HG02885 (cell line): ENCODE measurements at regions not wholly inside any gene's neighbourhood (a gene's known extent, or its start where the extent isn't known, plus 50 kb on each side); places are given as distances from the start of the nearest gene placed in this dataset.

Source experiments
- ATAC-seq: cut with Tn5 transposase; IDR thresholded peaks from one replicate; pipeline ENCODE4 v1.9.1; 2021; ENCODE audit warnings: mild to moderate bottlenecking; ENCODE audit not compliant: unreplicated experiment, poor library complexity

- no peak for ATAC-seq
Observed at GRCh38 chr13:79692846-79693245, 211.9 kb downstream of the NDFIP2 start.

DNA sequence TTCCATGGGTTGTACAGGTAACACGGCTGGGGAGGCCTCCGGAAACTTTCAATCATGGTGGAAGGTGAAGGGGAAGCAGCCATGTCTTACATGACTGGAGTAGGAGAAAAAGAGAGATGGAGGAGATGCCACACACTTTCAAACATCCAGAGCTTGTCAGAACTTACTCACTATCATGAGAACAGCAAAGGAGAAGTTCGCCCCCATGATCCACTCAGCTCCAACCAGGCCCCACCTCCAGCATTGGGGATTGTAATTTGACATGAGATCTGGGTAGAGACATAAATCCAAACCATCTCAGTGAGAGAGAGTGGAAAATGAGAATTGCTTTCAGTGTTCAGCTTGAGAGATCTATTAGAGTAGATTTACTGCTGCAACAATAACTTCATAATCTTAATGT lies 210.9 kb downstream of the NDFIP2 start:
- ATAC-seq = no peak

- ATAC-seq = no peak
Observed at GRCh38 chr13:79688741-79689140, 207.8 kb downstream of the NDFIP2 start.

GRCh38 chr13:79686441-79686840 lies 205.5 kb downstream of the NDFIP2 start:
- no peak for ATAC-seq

- ATAC-seq = no peak
Observed at GRCh38 chr13:79684371-79684770, 203.4 kb downstream of the NDFIP2 start.

DNA sequence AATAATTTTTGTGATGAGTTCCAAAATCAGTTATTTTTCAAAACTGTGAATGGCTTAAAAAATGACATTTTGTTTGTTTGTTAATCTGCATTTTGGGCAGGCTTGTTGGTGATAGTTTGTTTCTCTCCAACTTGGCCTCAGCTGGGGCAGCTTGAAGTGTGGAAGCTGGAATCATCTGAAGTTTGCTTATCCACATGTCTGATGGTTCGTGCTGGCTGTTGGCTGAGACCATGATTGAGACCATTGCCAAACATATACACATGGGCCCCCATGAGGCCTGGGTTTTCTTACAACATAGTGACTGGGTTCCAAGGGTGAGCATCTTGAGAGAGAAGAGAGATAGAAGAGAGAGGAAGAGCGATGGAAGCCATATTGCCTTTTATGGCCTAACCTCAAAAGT lies 201.2 kb downstream of the NDFIP2 start:
- no peak for ATAC-seq

- no peak for ATAC-seq
Observed at GRCh38 chr13:79681069-79681468, 200.1 kb downstream of the NDFIP2 start.

- ATAC-seq = no peak
Observed at GRCh38 chr13:79680485-79680884, 199.5 kb downstream of the NDFIP2 start.

- ATAC-seq = peak; percentile 84
Observed at GRCh38 chr13:79679334-79679733, 198.4 kb downstream of the NDFIP2 start.

DNA sequence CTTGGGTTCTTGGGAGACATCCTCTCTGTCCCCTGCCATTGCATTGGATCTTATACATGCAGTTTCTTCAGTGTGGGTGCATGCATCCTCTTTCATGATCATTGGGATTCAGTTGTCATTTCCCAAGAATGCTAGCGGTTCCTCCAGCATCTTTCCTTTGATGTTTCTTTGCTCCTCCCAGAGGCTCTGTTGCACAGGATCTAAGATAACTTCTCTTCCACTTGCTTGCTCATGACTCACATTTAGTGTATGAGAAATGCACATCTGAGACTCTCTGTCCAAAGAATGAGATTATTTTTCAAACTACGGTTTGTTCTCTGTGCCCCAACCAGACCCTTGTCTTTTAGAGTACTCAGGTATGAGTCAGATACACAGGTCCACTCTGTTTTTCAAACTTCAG lies 197.1 kb downstream of the NDFIP2 start:
- no peak for ATAC-seq

- ATAC-seq = no peak
Observed at GRCh38 chr13:79675931-79676660, 195.1 kb downstream of the NDFIP2 start.

DNA sequence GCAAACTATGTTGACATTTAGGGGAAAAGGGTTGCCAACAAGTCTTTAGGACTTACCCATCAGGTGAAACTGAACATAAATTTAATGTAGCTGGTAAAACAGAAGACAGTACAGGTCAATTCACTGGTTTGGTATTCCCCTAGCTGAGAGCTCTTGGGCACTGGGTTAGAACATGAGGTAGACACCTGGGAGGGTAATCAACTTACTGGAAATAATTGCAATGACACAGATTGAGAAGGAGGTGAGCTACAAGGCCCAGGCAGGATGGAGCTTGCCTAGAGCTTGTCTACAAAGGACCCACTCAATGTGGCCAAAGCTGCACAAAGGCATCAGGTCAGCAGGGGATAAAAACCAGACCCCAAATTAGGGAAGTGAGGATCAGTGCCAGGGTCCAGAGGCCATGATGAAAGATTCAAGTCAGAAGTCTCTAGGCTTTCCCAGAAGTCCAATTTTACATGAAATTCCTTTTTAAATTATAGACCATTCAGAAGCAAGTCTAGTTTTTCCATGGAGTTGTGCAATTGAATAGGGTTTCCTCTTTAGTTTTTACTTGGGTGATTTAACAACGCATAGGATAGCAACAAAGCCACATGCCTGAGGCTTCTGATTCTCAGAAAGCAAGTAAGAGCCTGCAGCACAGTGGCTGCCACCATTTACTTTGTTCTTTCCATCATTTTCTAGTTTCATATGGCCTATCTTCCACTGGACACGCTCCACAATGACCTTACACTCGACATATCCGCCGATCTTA lies 194.0 kb downstream of the NDFIP2 start:
- ATAC-seq = no peak

GRCh38 chr13:79673993-79674377 lies 193.0 kb downstream of the NDFIP2 start:
- ATAC-seq = no peak

DNA sequence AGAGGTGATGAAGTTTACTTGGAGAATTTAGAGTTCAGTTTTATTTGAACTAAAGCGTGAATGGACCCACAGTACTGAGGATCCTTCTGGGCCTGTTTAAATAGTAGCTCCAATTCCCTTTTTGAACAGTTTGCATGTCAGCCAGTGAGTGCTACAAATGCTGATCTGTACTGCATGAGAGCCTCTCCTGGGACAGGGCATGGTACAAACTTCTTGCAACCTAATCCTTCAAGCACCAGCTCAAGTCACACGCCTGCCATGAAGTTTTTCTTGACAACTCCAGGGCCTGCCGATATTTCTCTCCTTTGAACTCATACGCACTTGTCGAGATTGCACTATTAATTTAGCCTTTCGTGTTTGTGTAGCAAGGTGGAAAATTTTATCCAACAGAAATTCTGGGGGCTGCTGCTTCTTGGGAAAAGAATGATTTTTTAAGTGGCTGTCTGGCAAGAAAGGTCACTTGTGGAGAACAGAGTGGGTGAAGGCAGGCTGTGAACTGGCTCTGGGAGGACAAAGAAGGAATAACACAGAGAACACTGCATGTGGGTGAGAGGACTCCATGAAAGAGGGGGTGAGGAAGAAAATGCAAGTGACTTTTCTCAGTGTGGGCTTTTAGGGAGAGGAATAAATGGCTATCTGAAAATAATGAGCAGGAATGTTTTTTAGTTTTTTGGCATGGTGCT lies 192.5 kb downstream of the NDFIP2 start:
- ATAC-seq = no peak

DNA sequence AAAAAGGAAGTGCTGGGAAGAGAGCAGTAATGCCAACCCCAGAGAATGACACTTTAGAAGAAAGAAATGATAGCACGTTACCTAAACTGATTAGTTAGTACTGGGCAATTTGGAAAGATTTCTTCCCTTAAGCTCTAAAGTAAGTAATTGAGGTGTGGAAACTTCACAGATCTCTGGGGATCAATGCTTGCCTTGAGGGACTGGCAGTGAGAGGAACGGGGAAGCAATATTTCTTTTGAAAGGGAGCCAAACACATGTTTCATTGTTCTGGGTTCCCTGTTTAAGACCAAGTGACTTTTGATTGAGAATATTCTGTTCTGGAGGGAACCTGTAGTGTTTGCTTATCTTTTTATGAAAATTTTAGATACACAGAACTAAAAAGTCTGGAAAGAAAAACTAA lies 190.5 kb downstream of the NDFIP2 start:
- no peak for ATAC-seq

GRCh38 chr13:79668201-79668752 lies 187.3 kb downstream of the NDFIP2 start:
- ATAC-seq = no peak

GRCh38 chr13:79667771-79668170 lies 186.8 kb downstream of the NDFIP2 start:
- no peak for ATAC-seq

DNA sequence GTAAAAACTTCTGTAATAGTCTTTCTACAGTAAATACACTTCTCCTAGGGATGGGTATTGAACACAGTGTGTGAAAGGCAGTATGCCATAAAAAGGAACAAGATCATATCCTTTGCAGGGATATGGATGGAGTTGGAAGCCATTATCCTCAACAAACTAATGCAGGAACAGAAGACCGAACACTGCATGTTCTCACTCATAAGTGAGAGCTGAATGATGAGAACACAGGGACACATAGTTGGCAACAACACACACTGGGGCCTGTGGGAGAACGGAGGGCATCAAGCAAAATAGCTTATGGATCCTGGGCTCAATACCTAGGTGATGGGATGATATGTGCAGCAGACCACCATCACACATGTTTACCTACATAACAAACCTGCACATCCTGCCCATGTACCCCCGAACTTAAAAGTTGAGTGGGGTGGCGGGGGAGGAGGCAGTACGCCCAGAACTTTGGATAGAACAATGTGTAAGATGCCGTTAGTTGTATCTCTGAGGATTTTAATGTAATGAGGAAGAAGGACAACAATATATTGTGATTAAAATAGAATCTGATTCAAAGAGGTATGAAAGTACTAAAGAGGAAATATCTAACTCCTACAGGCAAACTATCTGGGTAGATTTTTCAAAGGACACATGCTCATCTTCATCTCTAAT lies 183.2 kb downstream of the NDFIP2 start:
- no peak for ATAC-seq

- ATAC-seq = no peak
Observed at GRCh38 chr13:79663435-79663834, 182.5 kb downstream of the NDFIP2 start.

- ATAC-seq = no peak
Observed at GRCh38 chr13:79662882-79663281, 181.9 kb downstream of the NDFIP2 start.

DNA sequence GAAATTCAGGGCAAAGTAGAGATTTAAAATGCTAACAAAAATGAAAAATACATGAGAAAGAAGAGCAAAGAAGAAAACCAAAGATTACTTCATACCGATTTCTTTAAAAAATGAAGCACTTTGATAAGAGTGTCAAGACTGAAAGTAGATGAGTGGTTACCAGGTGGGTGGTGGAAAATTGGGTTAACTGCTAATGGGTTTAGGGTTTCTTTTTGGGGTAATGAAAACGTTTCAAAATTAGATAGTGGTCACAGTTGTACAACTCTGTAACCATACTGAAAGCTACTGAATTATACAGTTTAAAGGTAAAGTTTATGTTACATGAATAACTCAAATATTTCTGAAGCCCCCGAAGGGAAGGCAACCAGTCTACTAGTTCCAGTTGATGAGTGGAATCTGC lies 179.4 kb downstream of the NDFIP2 start:
- peak; percentile 87 for ATAC-seq
